Smooth muscle cell (in vitro differentiated cells): ENCODE measurements at regions not wholly inside any gene's neighbourhood (a gene's known extent, or its start where the extent isn't known, plus 50 kb on each side); places are given as distances from the start of the nearest gene placed in this dataset.

Experiments
- DNase-seq: peaks from one replicate; lab custom pipeline; 2025; ENCODE audit not compliant: unreplicated experiment; lab: John Stamatoyannopoulos, UW
- H2AFZ ChIP-seq: fragments of 200-600 bp; sonication (generic); 2 replicates; pipeline ENCODE4 v1.6.0; 2016; ENCODE audit warnings: antibody characterized with exemption, low read depth, mild to moderate bottlenecking
- H3F3A ChIP-seq: fragments of 200-600 bp; sonication (generic); 2 replicates; pipeline ENCODE4 v1.6.0; 2017; ENCODE audit warnings: antibody characterized with exemption, low read depth
- H3K27ac ChIP-seq: fragments of 200-600 bp; sonication (generic); 2 replicates; pipeline ENCODE4 v1.5.1; 2016; ENCODE audit warnings: low read depth, mild to moderate bottlenecking
- H3K27me3 ChIP-seq: fragments of 200-600 bp; sonication (generic); 2 replicates; pipeline ENCODE4 v1.6.1; 2016; ENCODE audit warnings: low read depth, mild to moderate bottlenecking
- H3K36me3 ChIP-seq: fragments of 200-600 bp; sonication (generic); 2 replicates; pipeline ENCODE4 v1.5.1; 2016; ENCODE audit warnings: low read depth
- H3K4me1 ChIP-seq: fragments of 200-600 bp; sonication (generic); 2 replicates; pipeline ENCODE4 v1.5.1; 2016; ENCODE audit warnings: low read depth
- H3K4me2 ChIP-seq: fragments of 200-600 bp; sonication (generic); 2 replicates; pipeline ENCODE4 v1.6.0; 2016; ENCODE audit warnings: mild to moderate bottlenecking
- H3K4me3 ChIP-seq: fragments of 200-600 bp; sonication (generic); 2 replicates; pipeline ENCODE4 v1.5.1; 2016; ENCODE audit warnings: mild to moderate bottlenecking
- H3K79me2 ChIP-seq: fragments of 200-600 bp; sonication (generic); 2 replicates; pipeline ENCODE4 v1.6.0; 2016; ENCODE audit warnings: low read depth, mild to moderate bottlenecking
- H3K9ac ChIP-seq: fragments of 200-600 bp; sonication (generic); 2 replicates; pipeline ENCODE4 v1.6.0; 2016; ENCODE audit warnings: low read depth
- H3K9me3 ChIP-seq: fragments of 200-600 bp; sonication (generic); replicated peaks from 2 replicates; pipeline ENCODE4 v1.5.1; 2016; ENCODE audit warnings: low read depth
- H4K20me1 ChIP-seq: fragments of 200-600 bp; sonication (generic); 2 replicates; pipeline ENCODE4 v1.6.0; 2016; ENCODE audit warnings: low read depth
- CTCF ChIP-seq: fragments of 200-600 bp; sonication (generic); IDR thresholded peaks from 2 replicates; pipeline ENCODE4 v1.5.1; 2017; ENCODE audit warnings: borderline replicate concordance, mild to moderate bottlenecking, antibody characterized with exemption; ENCODE audit not compliant: insufficient read depth, poor library complexity, severe bottlenecking
- WGBS: methylation state at CpG from one replicate; pipeline ENCODE4 v1.1.7; 2016; ENCODE audit warnings: low lambda C conversion rate; 5-methylcytosine and 5-hydroxymethylcytosine counted together

DNA sequence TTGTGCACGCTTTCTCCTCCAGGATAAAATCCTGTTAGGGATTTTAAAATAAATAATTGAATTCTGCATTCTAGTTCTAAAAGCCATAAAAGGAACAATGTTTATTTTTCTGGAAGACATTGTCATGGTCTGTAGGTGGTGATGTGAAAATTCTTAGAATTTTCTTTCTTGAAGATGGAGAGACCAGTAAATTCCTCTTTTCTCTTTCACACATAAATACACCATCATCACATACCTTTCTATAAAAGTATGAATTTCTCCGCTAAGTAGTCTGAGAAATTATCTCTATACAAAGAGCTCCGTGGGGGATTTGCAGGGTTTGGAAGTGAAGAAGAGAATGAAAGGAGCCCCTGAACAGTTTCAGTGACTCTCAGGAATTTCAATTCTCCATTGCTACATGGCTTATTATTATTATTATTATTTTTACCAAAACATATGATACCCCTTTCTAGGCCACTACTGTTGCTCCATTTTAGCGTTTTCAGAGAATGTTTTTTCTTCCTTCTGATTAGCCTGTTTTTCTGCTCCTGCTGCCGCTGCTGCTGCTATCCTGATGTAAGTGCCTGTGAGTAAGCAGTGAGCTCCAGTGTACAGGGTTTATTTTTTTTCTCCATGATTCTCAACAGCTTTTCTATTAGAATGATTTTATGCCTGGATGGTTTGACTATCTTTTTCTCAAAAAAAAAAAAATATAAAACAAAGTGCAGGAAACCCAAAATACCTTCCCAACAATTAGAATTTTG is 145.8 kb downstream of the SAMD5 start:
- Histone ChIP-seq H4K20me1 (no peaks in the 10 kb centered on the region), H3F3A (no peaks in the 10 kb centered on the region), H3K9me3 (no peaks in the 10 kb centered on the region), H3K9ac (no peak overlapping the region), H3K4me3 (no peak overlapping the region), H3K79me2 (no peaks in the 10 kb centered on the region), H3K36me3 (no peaks in the 10 kb centered on the region), H3K27me3 (no peaks in the 10 kb centered on the region), H3K4me2 (peak overlapping the region; percentile 67), H2AFZ (no peak overlapping the region), H3K27ac (peak overlapping the region; percentile 52), H3K4me1 (peaks cover 12% of the 10 kb centered on the region)
- TF ChIP-seq CTCF, result no peak
- no peak for DNase-seq
- WGBS, result 54% methylated on average over 5 of the region's 5 CpGs

GRCh38 chr6:147660334-147661311 is 152.1 kb downstream of the SAMD5 start:
- no peak overlapping the region for H3K9ac ChIP-seq
- TF ChIP-seq CTCF, result no peak

GRCh38 chr6:147662646-147663045 is 154.2 kb downstream of the SAMD5 start:
- no peak overlapping the region for H3K4me2 ChIP-seq
- DNase-seq, result no peak
- H3K79me2 ChIP-seq, result no peaks in the 10 kb centered on the region
- no peaks in the 10 kb centered on the region for H4K20me1 ChIP-seq
- 94% methylated on average over 1 of the region's 1 CpG for WGBS
- peaks cover 7% of the 10 kb centered on the region for H3K4me1 ChIP-seq
- H3F3A ChIP-seq, result no peaks in the 10 kb centered on the region
- H3K9me3 ChIP-seq, result no peaks in the 10 kb centered on the region
- no peaks in the 10 kb centered on the region for H3K27me3 ChIP-seq
- no peak for TF ChIP-seq CTCF
- H3K27ac ChIP-seq, result no peak overlapping the region
- H2AFZ ChIP-seq, result no peak overlapping the region
- no peak overlapping the region for H3K9ac ChIP-seq
- no peaks in the 10 kb centered on the region for H3K36me3 ChIP-seq
- no peak overlapping the region for H3K4me3 ChIP-seq

More at GRCh38 chr6:147660334-147661311, 152.1 kb downstream of the SAMD5 start:
- DNase-seq, result no peak
- Histone ChIP-seq H3K79me2 (no peaks in the 10 kb centered on the region), H2AFZ (no peak overlapping the region), H3K27ac (no peak overlapping the region), H3F3A (no peaks in the 10 kb centered on the region), H3K4me1 (peaks cover 7% of the 10 kb centered on the region), H4K20me1 (no peaks in the 10 kb centered on the region), H3K4me3 (no peak overlapping the region), H3K4me2 (no peak overlapping the region), H3K9me3 (no peaks in the 10 kb centered on the region), H3K36me3 (no peaks in the 10 kb centered on the region), H3K27me3 (no peaks in the 10 kb centered on the region)
- WGBS, result 84% methylated on average over 20 of the region's 20 CpGs
